ENCODE measurements at regions not wholly inside any gene's neighbourhood (a gene's known extent, or its start where the extent isn't known, plus 50 kb on each side); places are given as distances from the start of the nearest gene placed in this dataset.

DNA sequence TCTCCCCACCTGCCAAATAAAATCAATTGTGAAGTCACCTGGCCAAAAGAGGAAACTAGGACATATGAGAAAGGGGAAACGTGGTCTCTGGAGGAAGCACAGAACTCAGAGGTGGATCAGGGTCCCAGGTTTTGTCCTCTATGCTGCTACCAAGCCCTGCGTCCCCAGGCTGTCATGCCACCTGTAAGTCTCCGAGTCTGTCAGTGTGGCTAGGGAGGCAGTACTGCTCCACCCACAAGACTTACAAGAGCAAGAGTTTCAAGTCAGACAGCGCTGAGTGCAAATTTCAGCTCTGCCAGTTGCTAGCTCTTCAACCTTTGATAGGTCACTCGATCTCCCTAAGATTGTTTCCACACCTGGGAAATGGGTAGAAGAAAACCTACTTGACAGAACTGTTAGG is 98.6 kb downstream of the C1QL2 start (continued):
- TF ChIP-seq EZH2 (IDR thresholded peaks at IDR 0.05; ENCODE audit: borderline replicate concordance, insufficient read depth, low read length, poor library complexity, severe bottlenecking) (no peak), SMC3 (conservative IDR thresholded peaks at IDR 0.05; ENCODE audit: poor library complexity) (no peak), POLR2AphosphoS5 (IDR thresholded peaks at IDR 0.05) (no peak)

DNA sequence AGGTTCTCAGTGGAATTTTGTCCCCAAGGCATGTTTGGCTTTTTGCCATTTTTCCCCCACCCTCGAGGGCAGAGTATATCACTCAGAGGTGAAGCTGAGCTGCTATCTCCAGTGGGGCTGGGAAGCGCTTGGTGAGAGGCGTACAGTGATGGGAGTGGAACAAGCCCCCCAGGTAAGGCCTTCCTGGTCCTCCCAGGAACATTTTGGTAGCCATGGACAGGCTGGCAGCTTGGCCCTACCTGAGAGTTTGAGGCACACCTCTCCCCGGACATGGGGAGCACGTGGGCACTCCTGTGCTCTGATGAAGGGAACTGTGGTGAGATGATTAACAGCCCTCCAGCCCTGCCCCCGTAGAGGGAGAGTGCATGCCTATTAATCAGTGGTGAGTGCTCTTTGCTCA is 99.3 kb downstream of the C1QL2 start:
- Histone ChIP-seq H4K20me1 (ENCODE audit: insufficient read depth) (no peaks in the 10 kb centered on the region), H2AFZ (ENCODE audit: low read depth, low read length) (no peak overlapping the region), H3F3A (ENCODE audit: insufficient read depth, low read length, poor library complexity, severe bottlenecking) (no peaks in the 10 kb centered on the region), H3K36me3 (ENCODE audit: insufficient read depth, low read length) (no peaks in the 10 kb centered on the region), H3K27me3 (ENCODE audit: insufficient read depth, low read depth, low read length) (no peaks in the 10 kb centered on the region), H3K9ac (ENCODE audit: low read length) (no peak overlapping the region), H3K27ac (ENCODE audit: low read length) (no peak overlapping the region), H3K4me3 (ENCODE audit: low read length) (no peak overlapping the region), H3K9me2 (ENCODE audit: insufficient read depth, low read length) (no peaks in the 10 kb centered on the region), H3K9me3 (ENCODE audit: low read length) (no peaks in the 10 kb centered on the region), H3K4me2 (ENCODE audit: low read length) (no peak overlapping the region), H3K79me2 (replicated peaks; ENCODE audit: insufficient read depth, low read length) (no peaks in the 10 kb centered on the region)
- no peak for TF ChIP-seq CTCF (IDR thresholded peaks at IDR 0.05; ENCODE audit: poor library complexity, severe bottlenecking)
- TF ChIP-seq, protein P1, sequence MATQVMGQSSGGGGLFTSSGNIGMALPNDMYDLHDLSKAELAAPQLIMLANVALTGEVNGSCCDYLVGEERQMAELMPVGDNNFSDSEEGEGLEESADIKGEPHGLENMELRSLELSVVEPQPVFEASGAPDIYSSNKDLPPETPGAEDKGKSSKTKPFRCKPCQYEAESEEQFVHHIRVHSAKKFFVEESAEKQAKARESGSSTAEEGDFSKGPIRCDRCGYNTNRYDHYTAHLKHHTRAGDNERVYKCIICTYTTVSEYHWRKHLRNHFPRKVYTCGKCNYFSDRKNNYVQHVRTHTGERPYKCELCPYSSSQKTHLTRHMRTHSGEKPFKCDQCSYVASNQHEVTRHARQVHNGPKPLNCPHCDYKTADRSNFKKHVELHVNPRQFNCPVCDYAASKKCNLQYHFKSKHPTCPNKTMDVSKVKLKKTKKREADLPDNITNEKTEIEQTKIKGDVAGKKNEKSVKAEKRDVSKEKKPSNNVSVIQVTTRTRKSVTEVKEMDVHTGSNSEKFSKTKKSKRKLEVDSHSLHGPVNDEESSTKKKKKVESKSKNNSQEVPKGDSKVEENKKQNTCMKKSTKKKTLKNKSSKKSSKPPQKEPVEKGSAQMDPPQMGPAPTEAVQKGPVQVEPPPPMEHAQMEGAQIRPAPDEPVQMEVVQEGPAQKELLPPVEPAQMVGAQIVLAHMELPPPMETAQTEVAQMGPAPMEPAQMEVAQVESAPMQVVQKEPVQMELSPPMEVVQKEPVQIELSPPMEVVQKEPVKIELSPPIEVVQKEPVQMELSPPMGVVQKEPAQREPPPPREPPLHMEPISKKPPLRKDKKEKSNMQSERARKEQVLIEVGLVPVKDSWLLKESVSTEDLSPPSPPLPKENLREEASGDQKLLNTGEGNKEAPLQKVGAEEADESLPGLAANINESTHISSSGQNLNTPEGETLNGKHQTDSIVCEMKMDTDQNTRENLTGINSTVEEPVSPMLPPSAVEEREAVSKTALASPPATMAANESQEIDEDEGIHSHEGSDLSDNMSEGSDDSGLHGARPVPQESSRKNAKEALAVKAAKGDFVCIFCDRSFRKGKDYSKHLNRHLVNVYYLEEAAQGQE (IDR thresholded peaks at IDR 0.05; ENCODE audit: borderline replicate concordance): no peak
- TF ChIP-seq POLR2AphosphoS5 (IDR thresholded peaks at IDR 0.05): no peak
- no peak for TF ChIP-seq EP300 (conservative IDR thresholded peaks at IDR 0.05; ENCODE audit: poor library complexity, severe bottlenecking)
- TF ChIP-seq EZH2 (IDR thresholded peaks at IDR 0.05; ENCODE audit: borderline replicate concordance, insufficient read depth, low read length, poor library complexity, severe bottlenecking): no peak
- TF ChIP-seq SMC3 (conservative IDR thresholded peaks at IDR 0.05; ENCODE audit: poor library complexity): no peak
- no peak for TF ChIP-seq RAD21 (conservative IDR thresholded peaks at IDR 0.05)
- no peak for TF ChIP-seq MXI1 (conservative IDR thresholded peaks at IDR 0.05; ENCODE audit: poor library complexity, severe bottlenecking)
- no peak for TF ChIP-seq TAF1 (IDR thresholded peaks at IDR 0.05; ENCODE audit: low read depth)

DNA sequence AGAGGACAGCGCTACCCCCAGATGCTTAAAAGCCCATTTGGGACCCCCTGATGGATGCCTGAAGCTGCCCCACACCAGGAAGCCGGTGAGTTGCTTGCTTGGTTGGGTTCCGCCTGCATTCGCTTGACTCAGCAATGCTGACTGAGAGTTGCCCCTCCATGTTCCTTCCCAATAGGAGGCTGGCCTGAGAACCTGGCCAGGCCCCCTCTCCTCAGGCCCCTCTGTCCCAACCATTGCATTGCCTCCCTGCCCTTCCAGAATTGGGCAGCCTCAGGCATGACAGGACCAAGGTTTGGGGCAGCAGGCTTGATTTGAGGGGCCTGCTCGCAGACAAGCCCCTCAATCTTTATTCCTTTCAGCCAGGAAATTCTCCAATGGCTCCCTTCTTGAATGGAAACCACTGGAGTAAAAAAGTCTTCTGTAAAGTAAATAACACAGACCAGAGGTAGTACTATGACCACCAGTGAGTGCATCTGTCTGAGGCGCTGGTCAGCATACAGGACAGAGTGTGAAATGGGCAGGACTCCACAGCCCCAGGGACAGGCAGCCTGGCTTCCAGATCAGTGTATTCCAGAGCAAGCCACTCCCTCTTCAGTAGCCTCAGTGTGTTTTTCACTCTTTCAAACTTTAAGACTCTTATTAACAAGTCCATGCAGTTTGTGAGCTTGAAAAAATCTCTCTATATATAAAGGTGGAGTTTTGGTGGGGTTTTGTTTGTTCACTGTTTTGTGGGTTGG is 104.7 kb downstream of the C1QL2 start:
- Histone ChIP-seq H3K4me3 (ENCODE audit: low read length) (no peak overlapping the region), H3K4me2 (ENCODE audit: low read length) (no peak overlapping the region), H3K9me2 (ENCODE audit: insufficient read depth, low read length) (no peaks in the 10 kb centered on the region), H3K9me3 (ENCODE audit: low read length) (no peaks in the 10 kb centered on the region), H3K27me3 (ENCODE audit: insufficient read depth, low read depth, low read length) (no peaks in the 10 kb centered on the region), H3F3A (ENCODE audit: insufficient read depth, low read length, poor library complexity, severe bottlenecking) (no peaks in the 10 kb centered on the region), H3K79me2 (replicated peaks; ENCODE audit: insufficient read depth, low read length) (no peaks in the 10 kb centered on the region), H3K27ac (ENCODE audit: low read length) (no peak overlapping the region), H3K9ac (ENCODE audit: low read length) (no peak overlapping the region), H4K20me1 (ENCODE audit: insufficient read depth) (no peaks in the 10 kb centered on the region), H3K36me3 (ENCODE audit: insufficient read depth, low read length) (no peaks in the 10 kb centered on the region), H2AFZ (ENCODE audit: low read depth, low read length) (no peak overlapping the region)
- no peak for TF ChIP-seq MXI1 (conservative IDR thresholded peaks at IDR 0.05; ENCODE audit: poor library complexity, severe bottlenecking)
- TF ChIP-seq POLR2AphosphoS5 (IDR thresholded peaks at IDR 0.05): no peak
- no peak for TF ChIP-seq RAD21 (conservative IDR thresholded peaks at IDR 0.05)
